IMR-90 (cell line): ENCODE measurements at regions not wholly inside any gene's neighbourhood (a gene's known extent, or its start where the extent isn't known, plus 50 kb on each side); places are given as distances from the start of the nearest gene placed in this dataset.

Source experiments
- ATAC-seq: fragments of 200-7000 bp; cut with Tn5 transposase; 2 replicates; pipeline ENCODE4 v1.9.1; 2020; ENCODE audit warnings: low read depth, mild to moderate bottlenecking, moderate library complexity
- BruUV-seq: library from RNA; stranded (reverse); fragments of 400-500 nt; replicated peaks from 2 replicates; lab custom pipeline; 2021; lab: Mats Ljungman, UMichigan
- CTCF ChIA-PET: fragments of 300-600 bp; formaldehyde crosslinking; extraction: SDS; loops from one replicate; lab custom pipeline; 2021; ENCODE audit warnings: antibody characterized with exemption; lab: Yijun Ruan, JAX
- POLR2A ChIA-PET: fragments of 300-600 bp; sonication (Branson Sonifier 250); formaldehyde crosslinking; loops from one replicate; lab custom pipeline; 2022; ENCODE audit warnings: antibody characterized with exemption; ENCODE audit not compliant: unreplicated experiment; lab: Charles Lee
- DNase-seq: peaks from one replicate; pipeline ENCODE4 v3.0.0; 2013
- H2AFZ ChIP-seq: replicated peaks from 2 replicates; pipeline ENCODE3; 2013; ENCODE audit warnings: low read length, mild to moderate bottlenecking; ENCODE audit not compliant: poor library complexity
- H2AK5ac ChIP-seq: 2 replicates; pipeline ENCODE4 v1.6.1; 2013; ENCODE audit warnings: low read depth, low read length, inconsistent platforms
- H2AK9ac ChIP-seq: replicated peaks from 2 replicates; pipeline ENCODE3; 2013; ENCODE audit warnings: mild to moderate bottlenecking, low read depth, low read length, moderate library complexity; ENCODE audit not compliant: poor library complexity
- H2BK120ac ChIP-seq: 2 replicates; pipeline ENCODE4 v1.6.1; 2013; ENCODE audit warnings: low read depth, low read length, inconsistent platforms
- H2BK15ac ChIP-seq: 3 replicates; pipeline ENCODE4 v1.6.1; 2013; ENCODE audit warnings: low read depth, low read length, inconsistent platforms
- H2BK20ac ChIP-seq: 2 replicates; pipeline ENCODE4 v1.6.1; 2013; ENCODE audit warnings: low read depth, mild to moderate bottlenecking, inconsistent platforms, low read length, moderate library complexity
- H2BK5ac ChIP-seq: 2 replicates; pipeline ENCODE4 v1.6.1; 2013; ENCODE audit warnings: mild to moderate bottlenecking, low read depth, low read length, inconsistent platforms; ENCODE audit not compliant: poor library complexity, severe bottlenecking
- H3K14ac ChIP-seq: replicated peaks from 2 replicates; pipeline ENCODE4 v1.6.1; 2013; ENCODE audit warnings: low read depth, low read length, inconsistent platforms
- H3K18ac ChIP-seq: 2 replicates; pipeline ENCODE4 v1.6.1; 2013; ENCODE audit warnings: low read depth, low read length, control low read depth
- H3K23ac ChIP-seq: 2 replicates; pipeline ENCODE4 v1.6.1; 2013; ENCODE audit warnings: low read depth, low read length, inconsistent platforms
- H3K27ac ChIP-seq: 2 replicates; pipeline ENCODE4 v1.5.1; 2013; ENCODE audit warnings: mild to moderate bottlenecking, control low read depth, low read length; ENCODE audit not compliant: insufficient read depth
- H3K27me3 ChIP-seq: 2 replicates; pipeline ENCODE4 v1.6.1; 2013; ENCODE audit warnings: low read length; ENCODE audit not compliant: control insufficient read depth, insufficient read depth
- H3K36me3 ChIP-seq: 2 replicates; pipeline ENCODE4 v1.6.1; 2013; ENCODE audit warnings: low read length, mixed read lengths; ENCODE audit not compliant: control insufficient read depth, insufficient read depth
- H3K4ac ChIP-seq: 2 replicates; pipeline ENCODE4 v1.6.1; 2013; ENCODE audit warnings: low read depth, low read length, inconsistent platforms
- H3K4me1 ChIP-seq: 2 replicates; pipeline ENCODE4 v1.6.1; 2013; ENCODE audit warnings: low read length, mixed read lengths; ENCODE audit not compliant: control insufficient read depth, insufficient read depth
- H3K4me2 ChIP-seq: 2 replicates; pipeline ENCODE4 v1.6.1; 2013; ENCODE audit warnings: low read depth, mild to moderate bottlenecking, control low read depth, low read length, moderate library complexity
- H3K4me3 ChIP-seq: 2 replicates; pipeline ENCODE4 v1.5.1; 2013; ENCODE audit warnings: low read depth, mild to moderate bottlenecking, control low read depth, low read length, moderate library complexity; ENCODE audit not compliant: insufficient read depth
- H3K56ac ChIP-seq: 2 replicates; pipeline ENCODE4 v1.6.1; 2013; ENCODE audit warnings: low read length, inconsistent platforms; ENCODE audit not compliant: insufficient read depth; ENCODE audit errors: extremely low read depth
- H3K79me1 ChIP-seq, 2 experiments: 2 replicates each; pipeline ENCODE4 v1.6.1; 2013; ENCODE audit warnings: low read length in 2 of 2, inconsistent platforms in 1 of 2, low read depth in 1 of 2
- H3K9ac ChIP-seq: 2 replicates; pipeline ENCODE4 v1.6.1; 2013; ENCODE audit warnings: low read depth, low read length, control low read depth
- H3K9me1 ChIP-seq: 2 replicates; pipeline ENCODE4 v1.6.1; 2013; ENCODE audit warnings: low read length, inconsistent platforms; ENCODE audit not compliant: insufficient read depth
- H3K9me3 ChIP-seq: 2 replicates; pipeline ENCODE4 v1.6.1; 2013; ENCODE audit warnings: low read length; ENCODE audit not compliant: control insufficient read depth, insufficient read depth
- H4K20me1 ChIP-seq: 2 replicates; pipeline ENCODE4 v1.6.1; 2013; ENCODE audit warnings: low read length, inconsistent platforms; ENCODE audit not compliant: insufficient read depth
- H4K5ac ChIP-seq: 2 replicates; pipeline ENCODE4 v1.6.1; 2013; ENCODE audit warnings: mild to moderate bottlenecking, low read depth, low read length, control low read depth
- H4K8ac ChIP-seq, 2 experiments: 2 replicates each; pipeline ENCODE4 v1.6.1; 2013; ENCODE audit warnings: low read depth in 2 of 2, low read length in 2 of 2, control low read depth in 1 of 2, inconsistent platforms in 1 of 2
- H4K91ac ChIP-seq: 2 replicates; pipeline ENCODE4 v1.6.1; 2013; ENCODE audit warnings: low read depth, low read length, inconsistent platforms; ENCODE audit not compliant: insufficient read depth
- BHLHE40 ChIP-seq: fragments of 150-350 bp; IDR thresholded peaks from 2 replicates; pipeline ENCODE4 v1.6.1; 2016; ENCODE audit warnings: mild to moderate bottlenecking, low read depth, low read length
- CEBPB ChIP-seq: IDR thresholded peaks from 2 replicates; pipeline ENCODE4 v1.6.1; 2012; ENCODE audit warnings: low read depth, low read length, improper control_type of control experiment
- CHD1 ChIP-seq: IDR thresholded peaks from 2 replicates; pipeline ENCODE4 v1.6.1; 2012; ENCODE audit warnings: low read depth, low read length, improper control_type of control experiment
- FOS ChIP-seq: fragments of 150-350 bp; IDR thresholded peaks from 2 replicates; pipeline ENCODE4 v1.6.1; 2016; ENCODE audit warnings: low read depth, low read length
- MAFK ChIP-seq: IDR thresholded peaks from 2 replicates; pipeline ENCODE4 v1.6.1; 2012; ENCODE audit warnings: low read depth, low read length, improper control_type of control experiment
- MAZ ChIP-seq: IDR thresholded peaks from 2 replicates; pipeline ENCODE4 v1.6.1; 2012; ENCODE audit warnings: low read depth, mild to moderate bottlenecking, low read length, improper control_type of control experiment, moderate library complexity, borderline replicate concordance
- MXI1 ChIP-seq: IDR thresholded peaks from 2 replicates; pipeline ENCODE4 v1.6.1; 2012; ENCODE audit warnings: low read depth, mild to moderate bottlenecking, low read length, moderate library complexity, borderline replicate concordance
- NFE2L2 ChIP-seq: fragments of 150-350 bp; IDR thresholded peaks from 2 replicates; pipeline ENCODE4 v1.6.1; 2016; ENCODE audit warnings: low read depth, mild to moderate bottlenecking, low read length
- POLR2A ChIP-seq: IDR thresholded peaks from 2 replicates; pipeline ENCODE4 v1.6.1; 2012; ENCODE audit warnings: mild to moderate bottlenecking, low read depth, low read length
- RAD21 ChIP-seq: IDR thresholded peaks from 2 replicates; pipeline ENCODE4 v1.6.1; 2012; ENCODE audit warnings: low read length, improper control_type of control experiment
- RCOR1 ChIP-seq: IDR thresholded peaks from 2 replicates; pipeline ENCODE4 v1.6.1; 2012; ENCODE audit warnings: mild to moderate bottlenecking, low read length, improper control_type of control experiment; ENCODE audit not compliant: insufficient replicate concordance
- RFX5 ChIP-seq: IDR thresholded peaks from 2 replicates; pipeline ENCODE4 v1.8.0; 2012; ENCODE audit warnings: low read depth, mild to moderate bottlenecking, low read length, moderate library complexity
- SMC3 ChIP-seq: fragments of 150-350 bp; IDR thresholded peaks from 2 replicates; pipeline ENCODE4 v1.6.1; 2016; ENCODE audit warnings: low read depth, mild to moderate bottlenecking, antibody characterized with exemption, low read length, moderate library complexity
- USF2 ChIP-seq: fragments of 150-350 bp; IDR thresholded peaks from 2 replicates; pipeline ENCODE4 v1.6.1; 2017; ENCODE audit warnings: mild to moderate bottlenecking, antibody characterized with exemption, low read length, low read depth
- WGBS, 2 experiments: methylation state at CpG; one replicate each; pipeline versions ENCODE4 v1.1.5 to v1.1.7; 2013; ENCODE audit warnings: missing lambda C conversion rate in 2 of 2; ENCODE audit not compliant: insufficient read length in 1 of 2; ENCODE audit errors: extremely low coverage in 2 of 2; 5-methylcytosine and 5-hydroxymethylcytosine counted together
- dilution Hi-C: fragments of 300-500 bp; cut with HindIII; formaldehyde crosslinking; loops from one replicate; pipeline ENCODE4 v1.14.3; 2018; ENCODE audit warnings: low sequenced_read_pairs; ENCODE audit not compliant: unreplicated experiment
- in situ Hi-C: fragments of 300-500 bp; cut with MboI; formaldehyde crosslinking; loops from 3 replicates; pipeline ENCODE4 v1.14.3; 2019; ENCODE audit warnings: low sequenced_read_pairs, inconsistent platforms, mixed read lengths
- intact Hi-C: fragments of 100-400 bp; cut with micrococcal nuclease; formaldehyde crosslinking; loops from 2 replicates; pipeline ENCODE4 v1.10.0; 2022
- TF ChIP-seq, protein P1 (sequence below): conservative IDR thresholded peaks from 2 replicates; pipeline ENCODE4 v1.5.1; 2012; ENCODE audit warnings: mild to moderate bottlenecking, low read depth, low read length, improper control_type of control experiment
- TF ChIP-seq, protein P2 (sequence below): fragments of 150-350 bp; IDR thresholded peaks from 2 replicates; pipeline ENCODE4 v1.6.1; 2016; ENCODE audit warnings: low read depth, mild to moderate bottlenecking, low read length, moderate library complexity, borderline replicate concordance

DNA sequence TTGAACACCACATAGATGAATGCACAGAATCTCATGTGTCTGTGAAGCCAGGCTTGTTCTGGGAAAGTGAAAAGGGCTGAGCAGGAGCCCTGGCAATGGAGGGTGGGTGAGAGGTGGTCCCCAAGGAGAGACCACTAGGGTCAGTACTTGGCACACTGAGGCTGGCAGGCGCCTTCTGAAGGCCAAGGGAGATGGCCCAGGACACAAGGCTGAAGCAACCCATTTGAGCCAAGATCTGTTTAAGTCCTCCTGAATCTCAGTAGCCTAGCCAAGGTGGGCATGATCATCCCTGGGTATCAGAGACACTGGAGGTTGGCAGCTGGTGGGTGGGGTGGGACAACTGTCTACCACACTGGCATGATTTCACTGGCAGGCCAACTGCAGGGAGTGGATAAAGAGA, 1741.2 kb downstream of the TP53TG3F start (continued):
- TF ChIP-seq NFE2L2: no peak

GRCh38 chr16:35201151-35201550, 1741.7 kb downstream of the TP53TG3F start:
- no peak overlapping the region for H2AFZ ChIP-seq
- no peaks in the 10 kb centered on the region for H3K4me1 ChIP-seq
- no CpG with 5 or more reads among the region's 5 CpGs for WGBS, 2 experiments
- no peak overlapping the region for H2BK120ac ChIP-seq
- H3K27ac ChIP-seq: no peak overlapping the region
- H3K9me1 ChIP-seq: no peaks in the 10 kb centered on the region
- BruUV-seq: no TSS peak
- H2AK9ac ChIP-seq: no peak overlapping the region
- H3K79me1 ChIP-seq: no peaks in the 10 kb centered on the region
- intact Hi-C loops: no loop called here
- dilution Hi-C loops: no loop called here
- no peaks in the 10 kb centered on the region for H3K36me3 ChIP-seq
- H3K9me3 ChIP-seq: peaks cover 26% of the 10 kb centered on the region
- CTCF ChIA-PET: no interaction called here
- no peak overlapping the region for H3K23ac ChIP-seq
- no peak overlapping the region for H4K5ac ChIP-seq
- H3K4ac ChIP-seq: no peak overlapping the region
- in situ Hi-C loops: no loop called here
- TF ChIP-seq, protein P1, sequence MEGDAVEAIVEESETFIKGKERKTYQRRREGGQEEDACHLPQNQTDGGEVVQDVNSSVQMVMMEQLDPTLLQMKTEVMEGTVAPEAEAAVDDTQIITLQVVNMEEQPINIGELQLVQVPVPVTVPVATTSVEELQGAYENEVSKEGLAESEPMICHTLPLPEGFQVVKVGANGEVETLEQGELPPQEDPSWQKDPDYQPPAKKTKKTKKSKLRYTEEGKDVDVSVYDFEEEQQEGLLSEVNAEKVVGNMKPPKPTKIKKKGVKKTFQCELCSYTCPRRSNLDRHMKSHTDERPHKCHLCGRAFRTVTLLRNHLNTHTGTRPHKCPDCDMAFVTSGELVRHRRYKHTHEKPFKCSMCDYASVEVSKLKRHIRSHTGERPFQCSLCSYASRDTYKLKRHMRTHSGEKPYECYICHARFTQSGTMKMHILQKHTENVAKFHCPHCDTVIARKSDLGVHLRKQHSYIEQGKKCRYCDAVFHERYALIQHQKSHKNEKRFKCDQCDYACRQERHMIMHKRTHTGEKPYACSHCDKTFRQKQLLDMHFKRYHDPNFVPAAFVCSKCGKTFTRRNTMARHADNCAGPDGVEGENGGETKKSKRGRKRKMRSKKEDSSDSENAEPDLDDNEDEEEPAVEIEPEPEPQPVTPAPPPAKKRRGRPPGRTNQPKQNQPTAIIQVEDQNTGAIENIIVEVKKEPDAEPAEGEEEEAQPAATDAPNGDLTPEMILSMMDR: no peak
- no peak for TF ChIP-seq USF2
- TF ChIP-seq POLR2A: no peak
- no peak for TF ChIP-seq RFX5
- no peak for TF ChIP-seq CHD1
- no peak for TF ChIP-seq SMC3
- no peak for TF ChIP-seq RAD21
- no peak for TF ChIP-seq MXI1
- TF ChIP-seq CEBPB: no peak
- no peak for TF ChIP-seq MAFK
- no peak for TF ChIP-seq RCOR1
- TF ChIP-seq, protein P2, sequence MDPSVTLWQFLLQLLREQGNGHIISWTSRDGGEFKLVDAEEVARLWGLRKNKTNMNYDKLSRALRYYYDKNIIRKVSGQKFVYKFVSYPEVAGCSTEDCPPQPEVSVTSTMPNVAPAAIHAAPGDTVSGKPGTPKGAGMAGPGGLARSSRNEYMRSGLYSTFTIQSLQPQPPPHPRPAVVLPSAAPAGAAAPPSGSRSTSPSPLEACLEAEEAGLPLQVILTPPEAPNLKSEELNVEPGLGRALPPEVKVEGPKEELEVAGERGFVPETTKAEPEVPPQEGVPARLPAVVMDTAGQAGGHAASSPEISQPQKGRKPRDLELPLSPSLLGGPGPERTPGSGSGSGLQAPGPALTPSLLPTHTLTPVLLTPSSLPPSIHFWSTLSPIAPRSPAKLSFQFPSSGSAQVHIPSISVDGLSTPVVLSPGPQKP: no peak
- no peak for TF ChIP-seq NFE2L2
- TF ChIP-seq FOS: no peak
- no peak for TF ChIP-seq MAZ
- TF ChIP-seq BHLHE40: no peak
- no peak overlapping the region for H3K9ac ChIP-seq
- no peak overlapping the region for H3K4me2 ChIP-seq
- H2AK5ac ChIP-seq: no peak overlapping the region
- H3K56ac ChIP-seq: no peak overlapping the region
- no peak overlapping the region for H4K91ac ChIP-seq
- ATAC-seq (no peak), DNase-seq (no peak)
- POLR2A ChIA-PET: no interaction called here
- no peak overlapping the region for H3K18ac ChIP-seq
- no peak overlapping the region for H4K8ac ChIP-seq
- no peak overlapping the region for H2BK20ac ChIP-seq
- no peak overlapping the region for H3K14ac ChIP-seq
- no peaks in the 10 kb centered on the region for H3K27me3 ChIP-seq
- no peaks in the 10 kb centered on the region for H4K20me1 ChIP-seq
- H2BK5ac ChIP-seq: no peak overlapping the region
- no peak overlapping the region for H3K4me3 ChIP-seq
- no peak overlapping the region for H2BK15ac ChIP-seq
